GM18873 (cell line): ENCODE measurements at regions not wholly inside any gene's neighbourhood (a gene's known extent, or its start where the extent isn't known, plus 50 kb on each side); places are given as distances from the start of the nearest gene placed in this dataset.
"Not testable (repeated sequence)": the region's sequence is repeated elsewhere in the genome, so short reads cannot be mapped to it uniquely, and the experiment has no call there.

Source experiments
- ATAC-seq: cut with Tn5 transposase; IDR thresholded peaks from one replicate; pipeline ENCODE4 v1.9.1; 2021; ENCODE audit warnings: mild to moderate bottlenecking, moderate library complexity, moderate number of reproducible peaks; ENCODE audit not compliant: unreplicated experiment, low FRiP score

DNA sequence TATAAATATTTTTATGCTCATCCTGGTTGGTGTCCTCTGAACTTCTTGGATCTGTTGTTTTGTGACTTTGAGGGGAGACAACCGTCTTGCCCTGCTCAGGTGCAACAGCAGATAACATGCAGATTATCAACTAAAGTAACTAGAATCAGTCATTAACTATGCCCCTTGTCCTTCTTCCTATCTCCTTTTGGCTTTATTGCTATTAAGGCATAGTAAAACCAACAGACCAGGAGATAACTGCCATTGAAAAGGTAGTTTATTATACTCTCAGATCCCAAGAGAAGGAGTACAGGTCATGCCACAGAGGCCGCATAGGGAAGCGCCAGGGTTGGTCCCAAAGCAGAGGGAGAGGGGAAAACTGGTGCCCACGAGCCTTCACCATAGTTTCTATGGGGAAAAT lies 418.2 kb downstream of the GJA1 start:
- no peak for ATAC-seq

DNA sequence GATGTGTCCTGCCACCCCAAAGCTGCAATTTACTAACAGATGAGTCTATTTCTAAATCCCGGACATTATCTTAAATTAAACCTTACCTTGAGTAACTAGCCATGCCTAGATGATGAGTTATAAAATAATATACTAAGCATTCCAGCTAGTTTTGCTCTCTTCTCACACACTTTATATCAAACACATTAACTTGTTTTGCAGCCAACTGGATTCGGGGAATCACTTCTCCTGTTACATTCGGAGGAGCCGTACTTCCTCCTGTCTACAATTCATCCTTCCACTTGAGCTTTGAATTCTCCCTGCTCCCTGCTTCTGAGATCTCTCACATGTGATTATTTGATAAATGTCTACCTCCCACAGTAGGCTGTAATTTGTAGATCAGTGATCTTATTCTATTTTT lies 420.1 kb downstream of the GJA1 start:
- no peak for ATAC-seq

DNA sequence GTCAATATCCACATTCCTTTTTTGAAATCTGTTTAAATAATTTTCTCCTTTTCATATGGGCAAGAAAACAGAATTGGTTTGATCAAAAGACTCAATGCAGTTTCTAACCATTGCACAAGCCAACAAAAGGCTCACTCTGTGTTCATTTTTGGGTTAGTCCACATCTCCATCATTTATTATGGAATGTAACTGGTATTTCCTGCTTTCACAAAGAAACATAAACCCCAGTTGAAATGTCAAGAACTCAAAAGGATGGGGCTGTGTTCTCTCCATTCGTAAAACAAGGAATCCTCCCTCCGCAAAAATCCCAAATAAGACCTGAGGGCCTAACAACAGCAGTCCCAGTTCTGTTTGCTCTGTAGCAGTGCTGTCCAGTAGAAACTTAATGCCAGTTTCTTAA lies 420.9 kb downstream of the GJA1 start:
- ATAC-seq, result no peak

- no peak for ATAC-seq
Observed at GRCh38 chr6:121857551-121857950, 422.1 kb downstream of the GJA1 start.

- no peak for ATAC-seq
Observed at GRCh38 chr6:121858310-121858709, 422.9 kb downstream of the GJA1 start.

- no peak for ATAC-seq
Observed at GRCh38 chr6:121858986-121859385, 423.5 kb downstream of the GJA1 start.

DNA sequence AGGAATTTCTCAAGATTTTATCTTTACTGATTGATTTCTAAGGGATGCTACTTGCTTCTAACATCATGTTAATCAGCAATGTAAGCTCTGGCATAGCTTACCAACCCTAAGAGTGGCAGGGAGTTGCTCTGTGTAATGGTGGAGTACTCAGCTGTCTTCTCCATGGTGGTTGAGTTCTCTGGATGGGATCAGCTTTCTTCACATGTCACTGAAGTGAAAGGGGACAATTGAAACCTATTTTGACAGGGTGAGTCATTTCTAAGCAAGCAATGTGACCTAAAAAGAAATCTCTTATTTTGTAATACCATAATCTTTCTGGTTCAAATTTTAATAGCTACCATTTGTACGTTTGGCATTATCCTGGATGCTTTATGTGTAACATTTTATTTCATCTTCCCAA lies 430.4 kb downstream of the GJA1 start:
- ATAC-seq, result no peak

DNA sequence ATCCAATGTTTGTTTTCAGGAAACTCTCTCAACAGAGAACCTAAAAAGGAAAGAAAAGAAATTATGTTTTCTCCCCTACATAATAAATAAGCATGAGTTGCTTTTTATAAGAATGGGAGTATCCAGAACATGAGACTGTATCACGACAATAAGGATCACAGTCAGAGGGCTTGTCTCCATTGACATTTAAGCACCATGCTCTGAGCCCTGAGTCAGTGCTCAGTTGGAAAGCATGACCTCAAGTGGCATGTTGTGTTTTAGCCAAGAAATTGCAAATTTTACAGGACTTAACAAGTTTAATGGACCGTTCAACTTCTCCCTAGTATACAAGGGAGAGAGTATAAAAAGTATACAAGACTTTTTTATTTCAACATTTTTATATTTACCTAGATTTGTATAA lies 431.6 kb downstream of the GJA1 start:
- no peak for ATAC-seq

DNA sequence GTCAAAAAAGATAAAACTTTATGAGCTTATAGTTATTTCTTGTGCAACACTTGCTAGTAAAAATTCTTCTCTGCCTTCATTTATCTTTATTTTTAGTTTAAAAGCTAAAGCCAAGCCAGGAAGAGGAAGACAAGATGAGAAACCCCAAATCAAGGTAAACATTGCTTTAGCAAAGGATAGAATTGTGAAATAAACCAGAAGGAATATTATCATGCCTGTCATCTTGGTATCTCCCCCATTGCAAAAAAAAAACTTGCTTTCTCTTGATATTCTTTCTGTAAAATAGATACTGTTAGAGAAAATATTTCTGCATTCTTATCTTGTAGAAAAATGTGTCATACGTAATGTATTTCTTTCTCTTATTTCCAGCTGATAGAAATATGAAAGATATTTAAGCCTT lies 432.8 kb downstream of the GJA1 start:
- no peak for ATAC-seq

- ATAC-seq, result no peak
Observed at GRCh38 chr6:121873595-121873994, 438.1 kb downstream of the GJA1 start.

GRCh38 chr6:121876721-121877120 lies 441.3 kb downstream of the GJA1 start:
- no peak for ATAC-seq

GRCh38 chr6:121879149-121879548 lies 443.7 kb downstream of the GJA1 start:
- no peak for ATAC-seq

- ATAC-seq, result no peak
Observed at GRCh38 chr6:121880831-121881230, 445.4 kb downstream of the GJA1 start.

GRCh38 chr6:121881974-121882667 lies 446.7 kb downstream of the GJA1 start:
- ATAC-seq, result no peak

- ATAC-seq, result no peak
Observed at GRCh38 chr6:121884091-121884490, 448.6 kb downstream of the GJA1 start.

DNA sequence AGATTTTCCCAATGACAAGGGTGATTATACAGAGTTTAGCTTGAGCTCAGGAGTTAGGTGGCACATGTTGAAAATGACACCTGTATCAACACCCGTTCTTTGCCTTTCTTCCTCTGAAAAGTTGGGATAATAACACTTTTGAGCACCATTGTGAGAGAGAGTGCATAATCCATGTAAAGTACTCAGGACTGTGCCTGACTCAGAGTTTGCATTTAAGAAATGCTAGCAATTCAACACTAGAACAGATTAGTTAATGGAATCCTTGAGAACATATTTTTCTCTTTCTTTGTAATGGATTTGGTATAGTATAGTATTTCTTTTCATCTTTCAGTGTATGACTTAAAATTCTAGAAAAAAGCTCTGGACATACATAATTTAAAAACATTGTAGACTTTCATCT lies 449.2 kb downstream of the GJA1 start:
- no peak for ATAC-seq

GRCh38 chr6:121885399-121886152 lies 450.1 kb downstream of the GJA1 start:
- no peak for ATAC-seq

GRCh38 chr6:121886223-121886830 lies 450.9 kb downstream of the GJA1 start:
- ATAC-seq, result no peak

DNA sequence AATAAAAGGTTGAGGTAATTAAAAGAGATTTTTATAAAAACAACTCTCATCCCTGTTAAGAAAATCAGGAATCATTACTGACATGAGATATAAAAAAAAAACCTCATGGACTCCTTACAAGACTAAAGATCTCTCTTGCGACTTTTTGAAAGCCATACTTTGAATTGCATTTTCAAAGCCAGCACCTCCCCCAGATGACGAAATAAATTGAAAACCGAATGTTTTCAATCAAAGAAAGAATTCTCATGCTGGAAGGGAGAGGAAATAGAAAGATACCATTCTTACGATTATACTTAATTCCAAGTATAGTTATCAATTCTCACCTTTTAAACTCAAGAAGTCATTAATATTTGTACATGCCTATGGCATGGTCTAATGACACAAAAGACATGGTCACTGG lies 452.3 kb downstream of the GJA1 start:
- ATAC-seq, result no peak

- no peak for ATAC-seq
Observed at GRCh38 chr6:121890307-121890910, 455.0 kb downstream of the GJA1 start.

DNA sequence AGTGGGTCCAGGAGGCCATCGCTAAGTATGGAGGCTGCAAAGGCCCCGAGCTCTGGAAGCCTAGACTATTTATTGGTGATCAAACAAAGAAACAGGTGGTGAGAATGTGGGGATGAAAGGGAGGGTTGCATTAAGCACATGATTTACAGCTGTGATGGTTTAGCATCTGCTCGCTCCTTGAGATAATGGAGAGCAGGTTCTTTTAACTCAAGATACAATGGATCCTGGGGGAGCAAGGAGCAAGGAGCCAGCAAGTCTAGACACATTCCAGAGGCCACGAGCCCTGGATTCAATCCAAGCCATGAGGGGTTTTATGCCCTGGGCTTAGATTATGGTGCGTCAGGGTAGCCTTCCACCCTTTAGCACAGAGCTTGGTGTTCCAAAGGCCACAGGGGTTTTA lies 460.3 kb downstream of the GJA1 start:
- not testable (repeated sequence) for ATAC-seq
